Natural killer cell treated with Interleukin-12 subunit alpha and Interleukin-12 subunit beta and Interleukin-15 and Interleukin-18, amount 100 ng/mL, for 72 hours (primary cell): ENCODE measurements at regions not wholly inside any gene's neighbourhood (a gene's known extent, or its start where the extent isn't known, plus 50 kb on each side); places are given as distances from the start of the nearest gene placed in this dataset.

ENCODE experiments used
- ATAC-seq, 2 donors: fragments of 150-1000 bp; cut with Tn5 transposase in 1 of 2; sonication (Bioruptor Pico), chemical (Tn5 transposase) in 1 of 2; 2 replicates each; pipeline ENCODE4 v1.10.0; 2021
- DNase-seq: peaks from one replicate; pipeline ENCODE4 v3.0.0; 2022; ENCODE audit warnings: low spot score
- H3K27ac Mint-ChIP-seq, 2 donors: 1 replicate in 1 of 2; 2 replicates in 1 of 2; pipeline ENCODE4 v1.8.0; 2022; ENCODE audit warnings: mixed read lengths in 2 of 2, mild to moderate bottlenecking in 1 of 2, moderate library complexity in 1 of 2
- H3K27me3 Mint-ChIP-seq, 2 donors: 1 replicate in 1 of 2; 2 replicates in 1 of 2; pipeline ENCODE4 v1.8.0; 2022; ENCODE audit warnings: mixed read lengths in 2 of 2
- H3K36me3 Mint-ChIP-seq: one replicate; pipeline ENCODE4 v1.8.0; 2022; ENCODE audit warnings: mixed read lengths
- H3K4me1 Mint-ChIP-seq, 2 donors: 1 replicate in 1 of 2; 2 replicates in 1 of 2; pipeline ENCODE4 v1.8.0; 2022; ENCODE audit warnings: low read depth in 2 of 2, mixed read lengths in 2 of 2, mild to moderate bottlenecking in 1 of 2
- H3K4me3 Mint-ChIP-seq: one replicate; pipeline ENCODE4 v1.8.0; 2022; ENCODE audit warnings: mixed read lengths
- H3K9me3 Mint-ChIP-seq: 2 replicates; pipeline ENCODE4 v1.8.0; 2022; ENCODE audit warnings: mixed read lengths

GRCh38 chr4:54933579-54933978, 191.8 kb downstream of the KDR start:
- no peak overlapping the region for H3K27ac Mint-ChIP-seq
- no peaks in the 10 kb centered on the region for H3K9me3 Mint-ChIP-seq
- DNase-seq (no peak), ATAC-seq (no peak)
- H3K4me1 Mint-ChIP-seq, result peaks cover 3 to 4% of the 10 kb centered on the region in 2 donors
- H3K36me3 Mint-ChIP-seq, result no peaks in the 10 kb centered on the region
- no peak overlapping the region for H3K4me3 Mint-ChIP-seq
- H3K27me3 Mint-ChIP-seq, result peaks cover 9 to 15% of the 10 kb centered on the region in 2 donors

GRCh38 chr4:54930226-54930625, 195.2 kb downstream of the KDR start:
- no peak overlapping the region for H3K4me3 Mint-ChIP-seq
- H3K4me1 Mint-ChIP-seq, result peaks cover 0 to 3% of the 10 kb centered on the region in 2 donors
- peaks cover 0 to 1% of the 10 kb centered on the region in 2 donors for H3K27me3 Mint-ChIP-seq
- ATAC-seq, result no peak
- H3K9me3 Mint-ChIP-seq, result no peaks in the 10 kb centered on the region
- no peaks in the 10 kb centered on the region for H3K36me3 Mint-ChIP-seq
- H3K27ac Mint-ChIP-seq, result no peak overlapping the region
- no peak for DNase-seq

- DNase-seq (no peak), ATAC-seq (no peak)
- H3K9me3 Mint-ChIP-seq, result peaks cover 3% of the 10 kb centered on the region
- H3K4me3 Mint-ChIP-seq, result no peak overlapping the region
- H3K27ac Mint-ChIP-seq, result no peak overlapping the region
- no peaks in the 10 kb centered on the region for H3K36me3 Mint-ChIP-seq
- no peaks in the 10 kb centered on the region for H3K27me3 Mint-ChIP-seq
- peaks cover 0 to 3% of the 10 kb centered on the region in 2 donors for H3K4me1 Mint-ChIP-seq
Observed at GRCh38 chr4:54929459-54929858, 195.9 kb downstream of the KDR start.

GRCh38 chr4:54924891-54925290, 200.5 kb downstream of the KDR start:
- Mint-ChIP-seq H3K27me3 (no peaks in the 10 kb centered on the region), H3K36me3 (no peaks in the 10 kb centered on the region), H3K4me3 (no peak overlapping the region)

GRCh38 chr4:54915276-54915675, 210.1 kb downstream of the KDR start:
- ATAC-seq, result no peak
- no peak for DNase-seq
- H3K27ac Mint-ChIP-seq, result no peak overlapping the region
- H3K27me3 Mint-ChIP-seq, result no peaks in the 10 kb centered on the region
- no peak overlapping the region for H3K4me3 Mint-ChIP-seq
- no peaks in the 10 kb centered on the region for H3K9me3 Mint-ChIP-seq
- no peaks in the 10 kb centered on the region for H3K36me3 Mint-ChIP-seq
- H3K4me1 Mint-ChIP-seq, result no peaks in the 10 kb centered on the region

More at GRCh38 chr4:54924891-54925290, 200.5 kb downstream of the KDR start:
- no peak for DNase-seq
- no peaks in the 10 kb centered on the region for H3K4me1 Mint-ChIP-seq
- no peak overlapping the region for H3K27ac Mint-ChIP-seq
- H3K9me3 Mint-ChIP-seq, result peaks cover 6% of the 10 kb centered on the region
- ATAC-seq, result no peak

- DNase-seq (no peak), ATAC-seq (no peak)
- Mint-ChIP-seq H3K9me3 (no peaks in the 10 kb centered on the region), H3K4me3 (no peak overlapping the region), H3K36me3 (no peaks in the 10 kb centered on the region), H3K27me3 (no peaks in the 10 kb centered on the region), H3K4me1 (no peaks in the 10 kb centered on the region), H3K27ac (no peak overlapping the region)
Observed at GRCh38 chr4:54914781-54915180, 210.6 kb downstream of the KDR start.

- Mint-ChIP-seq H3K9me3 (no peaks in the 10 kb centered on the region), H3K27me3 (no peaks in the 10 kb centered on the region)
- ATAC-seq, result no peak
Observed at GRCh38 chr4:54913751-54914526, 211.5 kb downstream of the KDR start.

GRCh38 chr4:54912155-54912554, 213.2 kb downstream of the KDR start:
- H3K9me3 Mint-ChIP-seq, result no peaks in the 10 kb centered on the region
- no peaks in the 10 kb centered on the region for H3K4me1 Mint-ChIP-seq
- DNase-seq (no peak), ATAC-seq (no peak)
- no peak overlapping the region for H3K4me3 Mint-ChIP-seq
- no peaks in the 10 kb centered on the region for H3K27me3 Mint-ChIP-seq
- H3K27ac Mint-ChIP-seq, result no peak overlapping the region
- no peaks in the 10 kb centered on the region for H3K36me3 Mint-ChIP-seq

More at GRCh38 chr4:54913751-54914526, 211.5 kb downstream of the KDR start:
- Mint-ChIP-seq H3K4me3 (no peak overlapping the region), H3K36me3 (no peaks in the 10 kb centered on the region), H3K4me1 (no peaks in the 10 kb centered on the region), H3K27ac (no peak overlapping the region)
- no peak for DNase-seq

GRCh38 chr4:54909961-54910360, 215.4 kb downstream of the KDR start:
- H3K27ac Mint-ChIP-seq, result no peak overlapping the region
- H3K4me3 Mint-ChIP-seq, result no peak overlapping the region
- ATAC-seq, result no peak
- H3K9me3 Mint-ChIP-seq, result no peaks in the 10 kb centered on the region
- H3K4me1 Mint-ChIP-seq, result no peaks in the 10 kb centered on the region
- no peak for DNase-seq
- no peaks in the 10 kb centered on the region for H3K27me3 Mint-ChIP-seq
- H3K36me3 Mint-ChIP-seq, result peaks cover 11% of the 10 kb centered on the region

GRCh38 chr4:54908763-54909162, 216.6 kb downstream of the KDR start:
- Mint-ChIP-seq H3K4me1 (no peaks in the 10 kb centered on the region), H3K4me3 (no peak overlapping the region), H3K9me3 (no peaks in the 10 kb centered on the region), H3K27me3 (no peaks in the 10 kb centered on the region), H3K27ac (no peak overlapping the region), H3K36me3 (peaks cover 11% of the 10 kb centered on the region)
- ATAC-seq, result no peak
- no peak for DNase-seq

- no peak for ATAC-seq
- Mint-ChIP-seq H3K27me3 (peaks cover 0 to 1% of the 10 kb centered on the region in 2 donors), H3K4me3 (no peak overlapping the region), H3K9me3 (no peaks in the 10 kb centered on the region), H3K36me3 (peaks cover 11% of the 10 kb centered on the region), H3K27ac (no peak overlapping the region), H3K4me1 (no peaks in the 10 kb centered on the region)
- no peak for DNase-seq
Observed at GRCh38 chr4:54904953-54905352, 220.4 kb downstream of the KDR start.

- Mint-ChIP-seq H3K9me3 (no peaks in the 10 kb centered on the region), H3K4me3 (no peak overlapping the region), H3K27me3 (peaks cover 5 to 8% of the 10 kb centered on the region in 2 donors), H3K27ac (no peak overlapping the region), H3K36me3 (peaks cover 11% of the 10 kb centered on the region), H3K4me1 (peaks cover 0 to 5% of the 10 kb centered on the region in 2 donors)
- no peak for DNase-seq
- ATAC-seq, result no peak
Observed at GRCh38 chr4:54902976-54903375, 222.4 kb downstream of the KDR start.

- Mint-ChIP-seq H3K36me3 (peaks cover 11% of the 10 kb centered on the region), H3K4me3 (no peak overlapping the region), H3K4me1 (peaks cover 0 to 5% of the 10 kb centered on the region in 2 donors), H3K27ac (no peak overlapping the region), H3K9me3 (no peaks in the 10 kb centered on the region), H3K27me3 (peaks cover 5 to 8% of the 10 kb centered on the region in 2 donors)
- DNase-seq (no peak), ATAC-seq (no peak)
Observed at GRCh38 chr4:54902271-54902670, 223.1 kb downstream of the KDR start.

- Mint-ChIP-seq H3K4me3 (no peak overlapping the region), H3K27ac (no peak overlapping the region), H3K4me1 (peaks cover 0 to 5% of the 10 kb centered on the region in 2 donors), H3K27me3 (peaks cover 5 to 8% of the 10 kb centered on the region in 2 donors), H3K9me3 (no peaks in the 10 kb centered on the region), H3K36me3 (peaks cover 6% of the 10 kb centered on the region)
- ATAC-seq, result no peak
- DNase-seq, result no peak
Observed at GRCh38 chr4:54901202-54901601, 224.2 kb downstream of the KDR start.
